ENCODE measurements at regions not wholly inside any gene's neighbourhood (a gene's known extent, or its start where the extent isn't known, plus 50 kb on each side); places are given as distances from the start of the nearest gene placed in this dataset.

- TF ChIP-seq POLR2A (IDR thresholded peaks at IDR 0.05) (no peak), CTCF (IDR thresholded peaks at IDR 0.05) (no peak)
Measured at GRCh38 chr5:3414371-3414770, 181.3 kb upstream of the IRX1 start.

Data from thyroid gland (tissue), 4 donors.